Pancreas (tissue), 10 donors: ENCODE measurements at regions not wholly inside any gene's neighbourhood (a gene's known extent, or its start where the extent isn't known, plus 50 kb on each side); places are given as distances from the start of the nearest gene placed in this dataset.
"Not testable (repeated sequence)": the region's sequence is repeated elsewhere in the genome, so short reads cannot be mapped to it uniquely, and the experiment has no call there.

Experiments
- ATAC-seq, 4 donors: fragments of 200-7000 bp; cut with Tn5 transposase; one replicate each; pipeline versions ENCODE4 v1.8.0 to v1.9.1; 2020; ENCODE audit warnings: mild to moderate bottlenecking in 4 of 4, moderate library complexity in 4 of 4
- DNase-seq, 6 donors: peaks; one replicate each; pipeline ENCODE4 v3.0.0-alpha.2; 2020
- FAIRE-seq: peaks from 2 replicates; lab custom pipeline; 2012; peaks lifted over from hg19 to GRCh38; lab: Jason Lieb, UNC
- H3K27ac ChIP-seq, 4 donors: fragments of 200-600 bp; sonication (generic); 1 replicate in 3 of 4; 2 replicates in 1 of 4; pipeline versions ENCODE4 v1.5.0 to v1.8.0; 2020
- H3K27me3 ChIP-seq, 4 donors: fragments of 200-600 bp; one replicate each; pipeline ENCODE4 v1.8.0; 2021
- H3K36me3 ChIP-seq, 3 donors: fragments of 200-600 bp; sonication (generic) in 1 of 3; one replicate each; pipeline versions ENCODE4 v1.5.0 to v1.8.0; 2020 to 2021
- H3K4me1 ChIP-seq, 3 donors: fragments of 200-600 bp; one replicate each; pipeline ENCODE4 v1.8.0; 2021
- H3K4me3 ChIP-seq, 4 donors: fragments of 200-600 bp; sonication (generic) in 2 of 4; one replicate each; pipeline versions ENCODE4 v1.5.0 to v1.8.0; 2020 to 2021
- H3K9me3 ChIP-seq, 4 donors: fragments of 200-600 bp; one replicate each; pipeline ENCODE4 v1.8.0; 2021
- WGBS, 2 donors: extraction: QIAGEN DNeasy Blood & Tissue Kit; methylation state at CpG; one replicate each; pipeline ENCODE4 v1.1.7; 2013; 5-methylcytosine and 5-hydroxymethylcytosine counted together
- intact Hi-C, 3 donors: fragments of 100-400 bp; cut with DNase I; formaldehyde crosslinking; loops; one replicate each; pipeline versions ENCODE4 v1.11.1 to v1.14.2; 2022
- TF ChIP-seq, protein P1 (sequence below), 4 donors: fragments of 200-600 bp; sonication (generic) in 3 of 4; IDR thresholded peaks; one replicate each; pipeline versions ENCODE4 v1.5.0 to v1.8.0; 2021; ENCODE audit warnings: antibody characterized with exemption in 4 of 4
- donor health status: healthy with polysubstance abuse.
- donor health status: DM: no; HTN: no; CAD: no; lungs with moderate emphysema.
- donor health status: DM: no; HTN: no; CAD: no.
- donor health status: control.
- donor health status: control.
- donor health status: Bipolar disorder and iron deficiency.
- donor health status: DM: yes; HTN: yes; CAD: no.
- donor health status: DM: no; HTN: no; CAD: no.
- donor health status: DM: no; HTN: no; CAD: no.
- donor health status: DM: yes; HTN: yes; CAD: no.

- Histone ChIP-seq H3K27me3 (no peaks in the 10 kb centered on the region), H3K4me1 (no peaks in the 10 kb centered on the region), H3K4me3 (no peak overlapping the region), H3K36me3 (no peaks in the 10 kb centered on the region), H3K9me3 (no peaks in the 10 kb centered on the region), H3K27ac (no peak overlapping the region)
- intact Hi-C loops = no loop called here
- ATAC-seq = no peak
- FAIRE-seq = no peak
- WGBS, 2 donors = 85% methylated on average over 5 of the region's 5 CpGs
- TF ChIP-seq, protein P1, sequence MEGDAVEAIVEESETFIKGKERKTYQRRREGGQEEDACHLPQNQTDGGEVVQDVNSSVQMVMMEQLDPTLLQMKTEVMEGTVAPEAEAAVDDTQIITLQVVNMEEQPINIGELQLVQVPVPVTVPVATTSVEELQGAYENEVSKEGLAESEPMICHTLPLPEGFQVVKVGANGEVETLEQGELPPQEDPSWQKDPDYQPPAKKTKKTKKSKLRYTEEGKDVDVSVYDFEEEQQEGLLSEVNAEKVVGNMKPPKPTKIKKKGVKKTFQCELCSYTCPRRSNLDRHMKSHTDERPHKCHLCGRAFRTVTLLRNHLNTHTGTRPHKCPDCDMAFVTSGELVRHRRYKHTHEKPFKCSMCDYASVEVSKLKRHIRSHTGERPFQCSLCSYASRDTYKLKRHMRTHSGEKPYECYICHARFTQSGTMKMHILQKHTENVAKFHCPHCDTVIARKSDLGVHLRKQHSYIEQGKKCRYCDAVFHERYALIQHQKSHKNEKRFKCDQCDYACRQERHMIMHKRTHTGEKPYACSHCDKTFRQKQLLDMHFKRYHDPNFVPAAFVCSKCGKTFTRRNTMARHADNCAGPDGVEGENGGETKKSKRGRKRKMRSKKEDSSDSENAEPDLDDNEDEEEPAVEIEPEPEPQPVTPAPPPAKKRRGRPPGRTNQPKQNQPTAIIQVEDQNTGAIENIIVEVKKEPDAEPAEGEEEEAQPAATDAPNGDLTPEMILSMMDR (IDR thresholded peaks at IDR 0.05) = no peak
- no peak for DNase-seq
Observed at GRCh38 chr5:36535378-36535777, 71.0 kb upstream of the SLC1A3 start.

GRCh38 chr5:36535859-36536615, 70.4 kb upstream of the SLC1A3 start:
- no peaks in the 10 kb centered on the region for H3K4me1 ChIP-seq
- H3K27ac ChIP-seq = no peak overlapping the region
- WGBS, 2 donors = 69 to 70% methylated on average over 4 of the region's 4 CpGs
- no peaks in the 10 kb centered on the region for H3K36me3 ChIP-seq
- H3K27me3 ChIP-seq = no peaks in the 10 kb centered on the region
- no peak overlapping the region for H3K4me3 ChIP-seq
- TF ChIP-seq, protein P1 (IDR thresholded peaks at IDR 0.05) = no peak
- no peak for FAIRE-seq
- no peaks in the 10 kb centered on the region for H3K9me3 ChIP-seq
- intact Hi-C loops = no loop called here
- ATAC-seq = no peak
- no peak for DNase-seq

GRCh38 chr5:36536616-36537005, 69.8 kb upstream of the SLC1A3 start:
- Histone ChIP-seq H3K36me3 (no peaks in the 10 kb centered on the region), H3K27ac (no peak overlapping the region), H3K27me3 (no peaks in the 10 kb centered on the region), H3K4me3 (no peak overlapping the region), H3K4me1 (no peaks in the 10 kb centered on the region), H3K9me3 (no peaks in the 10 kb centered on the region)
- ATAC-seq (no peak), DNase-seq (no peak), FAIRE-seq (no peak)
- intact Hi-C loops = no loop called here
- TF ChIP-seq, protein P1 (IDR thresholded peaks at IDR 0.05) = no peak

GRCh38 chr5:36537724-36538123, 68.7 kb upstream of the SLC1A3 start:
- H3K4me1 ChIP-seq = no peaks in the 10 kb centered on the region
- H3K4me3 ChIP-seq = no peak overlapping the region
- TF ChIP-seq, protein P1 (IDR thresholded peaks at IDR 0.05) = no peak
- no peak for FAIRE-seq
- intact Hi-C loops = no loop called here
- H3K36me3 ChIP-seq = no peaks in the 10 kb centered on the region
- ATAC-seq = no peak
- no peaks in the 10 kb centered on the region for H3K27me3 ChIP-seq
- H3K9me3 ChIP-seq = no peaks in the 10 kb centered on the region
- WGBS, 2 donors = 87 to 90% methylated on average over 4 of the region's 4 CpGs
- H3K27ac ChIP-seq = no peak overlapping the region
- no peak for DNase-seq

DNA sequence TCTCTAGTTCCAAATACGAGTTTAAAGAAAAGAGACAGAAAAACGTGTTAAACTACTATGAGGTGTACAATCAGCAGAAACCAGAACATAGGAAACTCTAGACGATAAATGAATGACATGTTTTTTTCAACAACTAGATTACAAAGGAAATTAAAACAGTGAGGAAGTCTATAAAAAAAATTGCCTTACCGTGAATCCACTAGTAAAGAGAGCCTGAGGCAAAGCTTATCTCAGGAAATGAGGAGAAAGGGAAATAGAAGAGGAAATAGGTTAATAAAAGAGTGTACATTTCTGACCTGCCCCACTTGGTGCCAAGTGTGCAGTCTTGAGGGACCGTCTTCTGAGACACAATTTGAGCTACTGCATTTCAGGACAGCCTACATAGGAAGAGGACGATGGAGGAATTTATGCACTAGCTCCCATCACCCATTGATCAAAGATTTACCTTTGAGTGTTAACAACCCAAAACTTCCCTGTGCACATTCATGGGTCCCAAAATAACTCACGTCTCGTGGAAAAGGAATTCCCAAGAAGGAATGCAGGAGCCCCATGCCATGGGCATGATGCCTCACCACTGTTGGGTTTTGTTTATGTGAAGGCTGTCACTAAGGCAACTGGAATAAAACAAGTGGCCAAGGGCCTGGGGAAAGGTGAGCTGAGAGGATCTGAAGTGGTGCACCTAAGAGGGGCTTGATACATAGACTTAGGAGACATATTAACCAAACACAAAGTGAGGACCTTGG, 53.6 kb upstream of the SLC1A3 start:
- intact Hi-C loops = no loop called here
- H3K4me3 ChIP-seq = no peak overlapping the region
- no peaks in the 10 kb centered on the region for H3K9me3 ChIP-seq
- TF ChIP-seq, protein P1 (IDR thresholded peaks at IDR 0.05) = no peak
- H3K27me3 ChIP-seq = no peaks in the 10 kb centered on the region
- 62 to 64% methylated on average over 8 of the region's 8 CpGs for WGBS, 2 donors
- ATAC-seq (no peak), DNase-seq (no peak), FAIRE-seq (no peak)
- no peaks in the 10 kb centered on the region for H3K36me3 ChIP-seq
- no peak overlapping the region for H3K27ac ChIP-seq
- H3K4me1 ChIP-seq = no peaks in the 10 kb centered on the region

DNA sequence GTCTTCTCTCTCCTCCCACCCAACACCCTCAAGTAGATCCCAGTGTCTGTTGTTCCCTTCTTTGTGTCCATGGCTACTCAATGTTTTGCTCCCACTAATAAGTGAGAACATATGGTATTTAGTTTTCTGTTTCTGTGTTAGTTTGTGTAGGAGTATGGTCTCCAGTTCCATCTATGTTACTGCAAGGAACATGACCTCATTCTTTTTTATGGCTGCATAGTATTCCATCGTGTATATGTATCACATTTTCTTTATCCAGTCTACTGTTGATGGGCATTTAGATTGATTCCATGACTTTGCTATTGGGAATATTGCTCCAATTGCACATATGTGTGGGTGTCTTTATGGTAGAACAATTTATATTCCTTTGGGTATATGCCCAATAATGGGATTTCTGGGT, 51.4 kb upstream of the SLC1A3 start:
- H3K27ac ChIP-seq, DNase-seq, H3K4me1 ChIP-seq, H3K27me3 ChIP-seq, ATAC-seq, H3K9me3 ChIP-seq, H3K36me3 ChIP-seq, H3K4me3 ChIP-seq, FAIRE-seq, intact Hi-C loops: not testable (repeated sequence)
- WGBS, 2 donors = 66 to 88% methylated on average over 1 of the region's 1 CpG
